HG03064 (cell line): ENCODE measurements at regions not wholly inside any gene's neighbourhood (a gene's known extent, or its start where the extent isn't known, plus 50 kb on each side); places are given as distances from the start of the nearest gene placed in this dataset.

ENCODE experiments used
- ATAC-seq: cut with Tn5 transposase; IDR thresholded peaks from one replicate; pipeline ENCODE4 v1.9.1; 2021; ENCODE audit warnings: low read depth; ENCODE audit not compliant: unreplicated experiment

GRCh38 chr12:90174198-90174510 is 465.5 kb upstream of the ATP2B1 start:
- no peak for ATAC-seq

GRCh38 chr12:90173499-90174197 is 465.0 kb upstream of the ATP2B1 start:
- ATAC-seq = no peak

- ATAC-seq = no peak
These were observed 463.9 kb upstream of the ATP2B1 start for GRCh38 chr12:90172524-90172923.

GRCh38 chr12:90170740-90171139 is 462.1 kb upstream of the ATP2B1 start:
- ATAC-seq = no peak

- ATAC-seq = no peak
These were observed 459.0 kb upstream of the ATP2B1 start for GRCh38 chr12:90167518-90168208.

GRCh38 chr12:90166671-90167070 is 458.0 kb upstream of the ATP2B1 start:
- no peak for ATAC-seq

- no peak for ATAC-seq
These were observed 457.4 kb upstream of the ATP2B1 start for GRCh38 chr12:90166012-90166411.

GRCh38 chr12:90163975-90164374 is 455.3 kb upstream of the ATP2B1 start:
- ATAC-seq = no peak

GRCh38 chr12:90153827-90154226 is 445.2 kb upstream of the ATP2B1 start:
- no peak for ATAC-seq

- ATAC-seq = no peak
These were observed 444.4 kb upstream of the ATP2B1 start for GRCh38 chr12:90152897-90153624.

GRCh38 chr12:90151491-90152015 is 442.9 kb upstream of the ATP2B1 start:
- ATAC-seq = no peak

- no peak for ATAC-seq
These were observed 440.8 kb upstream of the ATP2B1 start for GRCh38 chr12:90149453-90149852.

GRCh38 chr12:90129366-90130030 is 420.9 kb upstream of the ATP2B1 start:
- ATAC-seq = no peak

- no peak for ATAC-seq
These were observed 419.9 kb upstream of the ATP2B1 start for GRCh38 chr12:90128526-90128925.

GRCh38 chr12:90126125-90126524 is 417.5 kb upstream of the ATP2B1 start:
- ATAC-seq = no peak

GRCh38 chr12:90124914-90125313 is 416.3 kb upstream of the ATP2B1 start:
- ATAC-seq = no peak

GRCh38 chr12:90124289-90124688 is 415.7 kb upstream of the ATP2B1 start:
- no peak for ATAC-seq

- ATAC-seq = no peak
These were observed 414.0 kb upstream of the ATP2B1 start for GRCh38 chr12:90122681-90123080.

GRCh38 chr12:90120627-90121026 is 412.0 kb upstream of the ATP2B1 start:
- no peak for ATAC-seq

- ATAC-seq = no peak
These were observed 404.0 kb upstream of the ATP2B1 start for GRCh38 chr12:90112666-90113065.
